Naive B cell (primary cell): ENCODE measurements at regions not wholly inside any gene's neighbourhood (a gene's known extent, or its start where the extent isn't known, plus 50 kb on each side); places are given as distances from the start of the nearest gene placed in this dataset.

Source experiments
- ATAC-seq, 2 donors: fragments of 150-1000 bp; cut with Tn5 transposase; 2 replicates each; pipeline ENCODE4 v1.10.0; 2021; ENCODE audit warnings: low read depth in 2 of 2, mild to moderate bottlenecking in 2 of 2, moderate library complexity in 2 of 2
- DNase-seq: peaks from one replicate; pipeline ENCODE4 v3.0.0; 2022
- H3K27ac Mint-ChIP-seq, 6 donors: one replicate each; pipeline ENCODE4 v1.8.0; 2020 to 2022; ENCODE audit warnings: mild to moderate bottlenecking in 6 of 6, mixed read lengths in 6 of 6, moderate library complexity in 5 of 6, inconsistent platforms in 2 of 6
- H3K27me3 Mint-ChIP-seq, 3 donors: one replicate each; pipeline ENCODE4 v1.8.0; 2021 to 2022; ENCODE audit warnings: mixed read lengths in 3 of 3, mild to moderate bottlenecking in 1 of 3
- H3K36me3 Mint-ChIP-seq, 2 donors: one replicate each; pipeline ENCODE4 v1.8.0; 2020 to 2022; ENCODE audit warnings: mixed read lengths in 2 of 2, inconsistent platforms in 1 of 2, mild to moderate bottlenecking in 1 of 2
- H3K4me1 Mint-ChIP-seq, 3 donors: one replicate each; pipeline ENCODE4 v1.8.0; 2020 to 2022; ENCODE audit warnings: mixed read lengths in 3 of 3, inconsistent platforms in 1 of 3, mild to moderate bottlenecking in 1 of 3, moderate library complexity in 1 of 3
- H3K4me3 Mint-ChIP-seq, 8 donors: one replicate each; pipeline ENCODE4 v1.8.0; 2020 to 2022; ENCODE audit warnings: mild to moderate bottlenecking in 8 of 8, mixed read lengths in 8 of 8, moderate library complexity in 8 of 8, inconsistent platforms in 2 of 8
- H3K9me3 Mint-ChIP-seq, 7 donors: one replicate each; pipeline ENCODE4 v1.8.0; 2020 to 2022; ENCODE audit warnings: mixed read lengths in 7 of 7, mild to moderate bottlenecking in 5 of 7, inconsistent platforms in 2 of 7, moderate library complexity in 1 of 7

DNA sequence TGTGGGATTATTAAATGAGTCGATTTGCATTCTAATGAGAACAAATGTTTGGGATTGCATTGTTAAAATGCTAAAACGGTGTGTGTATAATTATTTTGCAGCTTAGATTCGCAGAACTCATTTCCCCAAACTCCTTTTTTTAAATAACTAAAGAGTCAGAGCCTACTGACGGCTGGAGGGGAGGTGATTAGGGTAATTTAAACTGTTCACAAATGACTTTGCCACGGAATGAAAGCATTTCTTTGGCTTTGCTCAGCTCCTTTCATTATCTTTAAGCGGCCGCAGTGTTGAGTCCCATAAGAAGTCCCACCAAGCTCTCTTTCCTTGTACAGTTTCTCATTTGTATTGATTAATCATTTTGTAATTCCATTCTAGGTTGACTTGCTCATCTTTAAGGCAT, 1632.8 kb downstream of the MAT2B start:
- Mint-ChIP-seq H3K4me3 (no peak overlapping the region), H3K4me1 (no peaks in the 10 kb centered on the region), H3K36me3 (no peaks in the 10 kb centered on the region), H3K9me3 (no peaks in the 10 kb centered on the region), H3K27me3 (no peaks in the 10 kb centered on the region), H3K27ac (no peak overlapping the region)
- ATAC-seq, result no peak
- no peak for DNase-seq

DNA sequence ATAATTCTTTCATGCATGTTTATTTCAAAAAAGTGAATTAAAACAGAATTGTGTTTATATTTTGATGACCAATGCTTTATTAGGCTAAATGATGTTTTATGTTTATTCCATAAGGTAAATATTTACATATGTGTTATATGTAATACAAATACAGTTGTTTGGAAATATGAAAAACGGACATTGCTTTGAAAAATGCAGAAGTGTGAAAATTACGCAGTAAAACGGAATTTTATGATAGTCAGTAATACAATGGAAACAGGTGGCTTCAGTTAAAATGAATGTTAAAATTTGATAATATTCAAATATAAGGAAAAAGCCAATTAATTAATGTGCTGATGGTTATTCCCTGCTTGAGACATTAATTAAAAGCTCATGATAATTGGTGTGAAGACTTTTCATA, 1633.8 kb downstream of the MAT2B start:
- no peak for DNase-seq
- Mint-ChIP-seq H3K27ac (no peak overlapping the region), H3K27me3 (no peaks in the 10 kb centered on the region), H3K36me3 (no peaks in the 10 kb centered on the region), H3K4me3 (no peak overlapping the region), H3K9me3 (no peaks in the 10 kb centered on the region), H3K4me1 (no peaks in the 10 kb centered on the region)
- no peak for ATAC-seq

DNA sequence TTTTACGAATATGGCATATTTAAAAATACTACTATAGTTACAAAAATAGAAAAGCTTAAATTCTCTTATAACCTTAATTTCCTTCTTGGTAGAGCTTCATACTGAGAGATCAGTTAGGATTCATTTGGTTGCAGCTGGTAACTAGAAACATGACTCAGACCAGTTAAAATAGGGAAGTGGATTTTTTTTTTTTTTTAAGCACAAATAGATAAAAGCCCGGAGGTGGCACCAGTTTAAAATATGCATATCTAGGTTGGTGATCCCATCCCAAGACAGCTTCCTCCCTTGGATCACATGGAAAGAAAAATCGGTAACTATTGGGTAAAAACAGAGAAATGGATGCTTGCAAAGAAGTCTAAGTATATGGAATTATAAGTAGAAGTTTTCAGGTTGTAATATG, 1634.3 kb downstream of the MAT2B start:
- H3K4me3 Mint-ChIP-seq, result no peak overlapping the region
- no peak for DNase-seq
- no peak for ATAC-seq
- no peaks in the 10 kb centered on the region for H3K36me3 Mint-ChIP-seq
- no peaks in the 10 kb centered on the region for H3K4me1 Mint-ChIP-seq
- H3K27me3 Mint-ChIP-seq, result no peaks in the 10 kb centered on the region
- no peaks in the 10 kb centered on the region for H3K9me3 Mint-ChIP-seq
- no peak overlapping the region for H3K27ac Mint-ChIP-seq

DNA sequence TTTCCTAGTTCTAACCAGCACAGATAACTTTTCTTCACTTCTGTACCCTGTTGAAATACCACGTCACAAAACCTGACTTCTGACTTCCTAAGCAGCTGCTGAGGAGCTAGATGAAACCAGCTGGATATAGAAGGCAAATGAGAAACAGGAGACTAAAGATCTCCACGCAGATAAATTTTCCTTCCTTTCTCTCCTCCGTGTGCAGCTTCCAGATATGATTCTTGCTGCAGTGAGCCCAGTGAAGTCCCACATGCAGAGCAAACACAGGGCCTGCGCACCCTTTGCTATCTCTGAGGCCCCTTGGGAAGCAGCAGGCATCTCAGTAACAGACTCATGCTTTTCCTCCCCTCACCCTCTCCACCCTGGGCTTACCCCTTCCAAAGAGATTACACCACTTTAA, 1638.3 kb downstream of the MAT2B start:
- peaks cover 0 to 5% (median 0%) of the 10 kb centered on the region in 3 donors for H3K27me3 Mint-ChIP-seq
- no peak overlapping the region for H3K27ac Mint-ChIP-seq
- H3K36me3 Mint-ChIP-seq, result no peaks in the 10 kb centered on the region
- H3K9me3 Mint-ChIP-seq, result peaks cover 0 to 5% (median 0%) of the 10 kb centered on the region in 7 donors
- DNase-seq, result no peak
- no peak for ATAC-seq
- no peak overlapping the region for H3K4me3 Mint-ChIP-seq
- no peaks in the 10 kb centered on the region for H3K4me1 Mint-ChIP-seq

DNA sequence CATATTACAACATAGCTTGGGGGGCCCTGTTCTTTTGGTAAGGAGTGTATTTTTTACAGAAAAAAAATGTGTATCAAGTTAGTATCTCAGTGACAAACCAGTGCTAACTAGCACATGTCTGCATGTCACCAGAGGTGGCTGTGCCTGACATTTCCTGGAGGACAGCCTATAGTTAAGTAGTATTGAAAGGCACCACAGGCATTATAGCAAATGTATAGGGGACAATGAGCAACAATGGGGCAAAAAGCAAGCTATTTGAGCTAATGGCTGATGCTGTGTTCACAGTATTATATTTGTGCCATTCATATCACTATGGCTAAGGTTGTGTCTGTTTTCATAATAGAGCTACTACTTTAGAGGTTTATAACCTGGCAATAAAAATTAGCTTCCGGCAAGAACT, 1644.0 kb downstream of the MAT2B start:
- H3K9me3 Mint-ChIP-seq, result peaks cover 0 to 5% (median 0%) of the 10 kb centered on the region in 7 donors
- H3K4me1 Mint-ChIP-seq, result no peaks in the 10 kb centered on the region
- H3K27me3 Mint-ChIP-seq, result peaks cover 0 to 5% (median 0%) of the 10 kb centered on the region in 3 donors
- no peak overlapping the region for H3K4me3 Mint-ChIP-seq
- no peak overlapping the region for H3K27ac Mint-ChIP-seq
- ATAC-seq (no peak), DNase-seq (no peak)
- no peaks in the 10 kb centered on the region for H3K36me3 Mint-ChIP-seq

DNA sequence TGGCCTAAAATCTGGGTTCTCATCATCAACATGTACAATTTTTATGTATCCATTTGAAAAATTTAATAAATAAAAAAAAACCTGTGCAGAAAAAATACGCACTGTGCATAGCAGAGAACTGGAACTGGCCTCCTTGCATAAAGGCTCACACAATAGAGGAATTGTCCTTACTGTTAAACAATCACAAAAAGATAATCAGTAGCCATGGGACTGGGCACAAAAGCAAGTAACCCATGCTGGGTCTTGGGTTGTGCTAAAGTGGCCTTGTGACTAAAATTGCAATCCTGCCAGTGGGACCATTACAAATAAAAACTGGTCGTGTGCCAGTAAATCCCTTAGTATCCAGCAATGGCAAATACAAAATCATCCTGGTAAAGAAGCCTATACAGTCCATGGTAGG, 1646.6 kb downstream of the MAT2B start:
- ATAC-seq (no peak), DNase-seq (no peak)
- Mint-ChIP-seq H3K4me1 (no peaks in the 10 kb centered on the region), H3K4me3 (no peak overlapping the region), H3K9me3 (peaks cover 0 to 5% (median 0%) of the 10 kb centered on the region in 7 donors), H3K27me3 (peaks cover 0 to 5% (median 0%) of the 10 kb centered on the region in 3 donors), H3K27ac (no peak overlapping the region), H3K36me3 (no peaks in the 10 kb centered on the region)

DNA sequence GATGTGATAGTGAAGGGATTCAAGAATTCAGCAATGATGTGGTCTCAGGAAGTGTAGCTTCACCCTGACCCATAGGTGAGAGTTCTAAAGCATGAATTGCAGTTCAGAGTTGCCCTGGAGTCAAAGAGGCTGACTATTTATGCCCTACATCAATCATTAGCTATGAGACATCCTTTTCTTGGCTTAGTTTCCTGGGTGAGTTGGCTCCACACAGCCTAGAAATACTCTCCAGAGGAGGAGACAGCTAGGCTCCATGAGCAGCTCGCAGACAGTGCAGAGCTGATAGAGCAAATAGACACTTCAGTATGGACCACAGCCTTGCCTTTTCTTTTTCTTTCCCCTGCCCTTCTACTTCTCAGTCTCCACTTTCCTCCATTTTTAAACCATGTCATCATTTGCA, 1651.8 kb downstream of the MAT2B start:
- no peak for DNase-seq
- Mint-ChIP-seq H3K27ac (no peak overlapping the region), H3K36me3 (no peaks in the 10 kb centered on the region)

DNA sequence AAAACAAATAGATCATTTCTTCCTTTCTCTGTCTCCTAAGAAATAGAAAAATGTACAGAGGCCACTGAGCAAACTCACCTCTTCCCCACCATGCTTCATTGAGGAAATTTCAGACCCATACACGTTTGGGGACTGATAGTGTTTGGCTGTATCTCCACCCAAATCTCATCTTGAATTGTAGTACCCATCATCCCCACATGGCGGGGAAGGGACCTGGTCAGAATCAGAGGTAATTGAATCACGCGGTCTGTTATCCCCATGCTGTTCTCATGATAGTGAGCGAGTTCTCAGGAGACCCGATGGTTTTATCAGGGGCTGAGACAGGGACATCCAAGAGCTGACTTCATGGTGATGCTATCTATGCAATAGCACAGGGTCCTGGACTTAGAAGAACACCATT, 1655.8 kb downstream of the MAT2B start:
- H3K4me3 Mint-ChIP-seq, result no peak overlapping the region
- no peaks in the 10 kb centered on the region for H3K36me3 Mint-ChIP-seq
- no peak for ATAC-seq
- peaks cover 0 to 9% (median 0%) of the 10 kb centered on the region in 7 donors for H3K9me3 Mint-ChIP-seq
- no peak for DNase-seq
- no peaks in the 10 kb centered on the region for H3K27me3 Mint-ChIP-seq
- H3K27ac Mint-ChIP-seq, result no peak overlapping the region
- peaks cover 0 to 4% (median 0%) of the 10 kb centered on the region in 3 donors for H3K4me1 Mint-ChIP-seq

More for the DNA sequence above, 1651.8 kb downstream of the MAT2B start:
- H3K4me3 Mint-ChIP-seq, result no peak overlapping the region
- H3K27me3 Mint-ChIP-seq, result no peaks in the 10 kb centered on the region
- no peak for ATAC-seq
- H3K4me1 Mint-ChIP-seq, result peaks cover 0 to 3% (median 0%) of the 10 kb centered on the region in 3 donors
- peaks cover 0 to 9% (median 0%) of the 10 kb centered on the region in 7 donors for H3K9me3 Mint-ChIP-seq

DNA sequence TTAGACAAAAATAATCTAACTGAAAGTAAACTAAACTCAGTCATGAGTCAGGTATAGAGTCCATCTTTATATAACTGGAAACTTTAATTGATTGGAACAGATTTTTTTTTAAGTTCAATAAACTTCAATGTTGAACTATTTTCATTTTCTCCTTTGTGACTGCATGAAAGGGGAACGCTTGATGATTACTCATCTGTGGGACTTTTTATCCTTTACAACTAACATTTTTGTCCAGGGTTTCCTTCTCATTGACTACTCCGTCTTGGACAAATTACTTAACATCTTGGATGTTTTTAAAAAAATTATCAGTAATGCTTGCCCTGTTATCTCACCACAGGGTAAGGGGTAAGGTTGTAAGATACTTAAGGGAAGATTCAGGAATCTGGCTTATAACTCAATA, 1658.4 kb downstream of the MAT2B start:
- H3K4me1 Mint-ChIP-seq, result peaks cover 0 to 4% (median 0%) of the 10 kb centered on the region in 3 donors
- no peaks in the 10 kb centered on the region for H3K36me3 Mint-ChIP-seq
- ATAC-seq, result no peak
- H3K27me3 Mint-ChIP-seq, result no peaks in the 10 kb centered on the region
- H3K9me3 Mint-ChIP-seq, result peaks cover 0 to 3% (median 0%) of the 10 kb centered on the region in 7 donors
- DNase-seq, result no peak
- no peak overlapping the region for H3K27ac Mint-ChIP-seq
- H3K4me3 Mint-ChIP-seq, result no peak overlapping the region

DNA sequence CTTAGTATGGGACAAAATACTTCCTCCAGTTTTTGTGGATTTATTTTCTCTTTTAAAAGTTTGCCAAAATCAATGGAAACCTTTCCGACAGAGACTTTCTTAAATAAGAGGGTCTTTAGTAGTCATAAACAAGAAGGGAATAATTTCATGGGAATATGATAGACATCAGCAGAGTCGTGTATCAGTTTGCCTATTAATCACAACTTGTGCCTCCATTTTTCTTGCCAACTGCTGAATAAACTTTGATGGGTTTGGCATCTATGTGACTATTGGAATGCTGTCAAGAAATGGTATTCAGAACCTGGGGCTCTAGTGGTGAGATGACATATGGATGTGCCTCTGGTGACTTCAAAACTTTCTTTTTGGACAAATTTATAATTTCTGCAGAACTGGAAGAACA, 1668.2 kb downstream of the MAT2B start:
- ATAC-seq, result no peak
- DNase-seq, result no peak
- Mint-ChIP-seq H3K27me3 (no peaks in the 10 kb centered on the region), H3K36me3 (no peaks in the 10 kb centered on the region), H3K4me1 (no peaks in the 10 kb centered on the region), H3K27ac (no peak overlapping the region), H3K4me3 (no peak overlapping the region), H3K9me3 (peaks cover 0 to 2% (median 0%) of the 10 kb centered on the region in 7 donors)

DNA sequence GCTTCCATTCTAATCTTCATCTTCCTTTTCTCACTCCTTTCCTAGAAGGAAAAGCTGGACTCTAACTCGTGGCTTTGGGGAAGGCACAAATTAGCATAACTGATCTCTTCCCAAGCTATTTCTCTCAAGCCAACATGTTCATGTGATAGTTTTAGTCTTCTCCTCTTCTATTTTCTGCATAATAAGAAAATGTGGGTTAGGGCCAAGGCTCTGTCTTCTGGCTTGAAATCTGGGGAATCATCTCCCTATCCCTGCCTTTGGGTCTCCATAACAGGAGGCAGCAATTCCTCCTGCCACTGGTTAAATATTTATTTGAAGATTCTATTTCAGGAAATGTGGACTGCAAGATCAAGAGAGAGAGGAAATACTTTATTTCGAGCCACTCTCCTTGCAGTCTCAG, 1669.6 kb downstream of the MAT2B start:
- Mint-ChIP-seq H3K27me3 (no peaks in the 10 kb centered on the region), H3K9me3 (peaks cover 0 to 2% (median 0%) of the 10 kb centered on the region in 7 donors), H3K4me1 (no peaks in the 10 kb centered on the region), H3K36me3 (no peaks in the 10 kb centered on the region), H3K4me3 (no peak overlapping the region), H3K27ac (no peak overlapping the region)
- DNase-seq (no peak), ATAC-seq (no peak)

DNA sequence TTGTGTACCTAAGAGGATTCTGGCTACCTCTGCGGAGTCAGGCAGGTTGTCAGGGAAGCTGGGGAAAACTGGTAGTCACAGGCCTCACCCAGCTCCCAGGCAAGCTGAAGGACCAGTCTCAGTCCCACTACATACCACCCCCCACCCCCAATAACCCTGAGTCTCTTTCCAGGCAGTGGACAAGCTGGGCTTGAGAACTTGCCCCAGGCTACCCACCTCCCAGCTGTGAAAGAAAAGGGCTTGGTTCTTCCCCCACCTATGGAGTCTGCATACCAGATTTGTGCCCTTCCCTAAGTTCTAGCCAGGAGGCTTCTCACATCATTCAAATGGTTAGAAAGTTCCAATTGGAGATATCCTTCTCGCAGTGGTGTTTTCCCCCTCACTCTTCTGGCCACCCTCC, 1678.8 kb downstream of the MAT2B start:
- peaks cover 0 to 5% (median 3%) of the 10 kb centered on the region in 3 donors for H3K4me1 Mint-ChIP-seq

DNA sequence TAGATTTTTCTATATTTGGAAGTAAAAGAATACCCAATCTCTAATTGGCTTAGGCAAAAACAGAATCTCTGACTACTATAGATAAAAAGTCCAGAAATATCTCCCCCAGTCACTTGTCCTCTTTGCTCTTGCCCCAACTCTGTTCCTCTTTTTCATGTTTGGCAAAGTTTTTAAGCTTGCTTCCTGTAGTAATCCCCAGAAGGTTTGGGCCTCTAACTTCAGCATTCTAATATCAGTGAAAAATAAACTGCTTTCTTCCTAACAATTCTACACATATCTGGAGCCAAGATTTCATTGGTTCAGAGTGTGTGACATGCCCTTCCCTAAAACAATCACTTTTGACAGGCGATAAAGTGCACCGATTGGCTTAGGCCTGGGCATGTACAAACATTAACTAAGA, 1680.3 kb downstream of the MAT2B start:
- no peak for DNase-seq
- no peaks in the 10 kb centered on the region for H3K36me3 Mint-ChIP-seq
- peaks cover 0 to 5% (median 3%) of the 10 kb centered on the region in 3 donors for H3K4me1 Mint-ChIP-seq
- peak overlapping the region in 2 of 6 donors; percentile 7 to 86 for H3K27ac Mint-ChIP-seq
- no peak for ATAC-seq
- peak overlapping the region in 1 of 8 donors; percentile 37 for H3K4me3 Mint-ChIP-seq
- H3K9me3 Mint-ChIP-seq, result peaks cover 0 to 8% (median 0%) of the 10 kb centered on the region in 7 donors
- H3K27me3 Mint-ChIP-seq, result no peaks in the 10 kb centered on the region

More for the DNA sequence above, 1678.8 kb downstream of the MAT2B start:
- Mint-ChIP-seq H3K27me3 (no peaks in the 10 kb centered on the region), H3K27ac (no peak overlapping the region), H3K4me3 (no peak overlapping the region), H3K9me3 (peaks cover 0 to 8% (median 0%) of the 10 kb centered on the region in 7 donors), H3K36me3 (no peaks in the 10 kb centered on the region)
- no peak for ATAC-seq
- no peak for DNase-seq

DNA sequence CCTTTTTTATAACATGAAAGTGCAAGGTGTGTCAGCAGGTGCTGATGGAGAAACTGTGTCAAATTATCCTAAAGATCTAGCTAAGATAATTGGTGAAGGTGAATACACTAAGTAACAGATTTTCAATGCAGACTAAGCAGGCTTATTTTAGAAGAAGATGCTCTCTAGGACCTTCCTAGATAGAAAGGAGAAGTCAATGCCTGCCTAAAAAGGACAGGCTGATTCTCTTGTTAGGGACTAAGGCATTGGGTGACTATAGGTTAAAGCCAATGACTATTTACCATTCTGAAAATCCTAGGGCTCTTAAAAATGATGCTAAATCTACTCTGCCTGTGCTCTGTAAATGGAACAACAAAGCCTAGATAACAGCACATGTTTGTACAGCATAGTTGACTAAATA, 1682.4 kb downstream of the MAT2B start:
- peaks cover 0 to 5% (median 3%) of the 10 kb centered on the region in 3 donors for H3K4me1 Mint-ChIP-seq
- no peak overlapping the region for H3K27ac Mint-ChIP-seq
- H3K36me3 Mint-ChIP-seq, result no peaks in the 10 kb centered on the region
- H3K9me3 Mint-ChIP-seq, result peaks cover 0 to 8% (median 0%) of the 10 kb centered on the region in 7 donors
- ATAC-seq (no peak), DNase-seq (no peak)
- H3K27me3 Mint-ChIP-seq, result no peaks in the 10 kb centered on the region
- no peak overlapping the region for H3K4me3 Mint-ChIP-seq
